Activated CD8-positive, alpha-beta T cell treated with anti-CD3 and anti-CD28 coated beads for 36 hours (primary cell): ENCODE measurements at regions not wholly inside any gene's neighbourhood (a gene's known extent, or its start where the extent isn't known, plus 50 kb on each side); places are given as distances from the start of the nearest gene placed in this dataset.

ENCODE experiments used
- ATAC-seq: fragments of 200-7000 bp; cut with Tn5 transposase; one replicate; pipeline ENCODE4 v1.10.0; 2021; ENCODE audit warnings: mild to moderate bottlenecking, moderate library complexity
- CTCF ChIA-PET: fragments of 350-600 bp; sonication (Branson Sonifier 250); formaldehyde crosslinking; loops from one replicate; lab custom pipeline; 2021; ENCODE audit warnings: antibody characterized with exemption; lab: Charles Lee
- POLR2A ChIA-PET: fragments of 350-600 bp; sonication (Branson Sonifier 250); formaldehyde crosslinking; loops from one replicate; lab custom pipeline; 2021; ENCODE audit warnings: antibody characterized with exemption; lab: Charles Lee
- DNase-seq: peaks from one replicate; pipeline ENCODE4 v3.0.0-alpha.2; 2020
- H3K27ac Mint-ChIP-seq: one replicate; pipeline ENCODE4 v1.8.0; 2021; ENCODE audit warnings: mild to moderate bottlenecking, mixed read lengths
- H3K27me3 Mint-ChIP-seq: one replicate; pipeline ENCODE4 v1.8.0; 2021; ENCODE audit warnings: mixed read lengths
- H3K36me3 Mint-ChIP-seq: one replicate; pipeline ENCODE4 v1.8.0; 2021; ENCODE audit warnings: low read depth, mixed read lengths
- H3K4me1 Mint-ChIP-seq: one replicate; pipeline ENCODE4 v1.8.0; 2021; ENCODE audit warnings: low read depth, mixed read lengths
- H3K4me3 Mint-ChIP-seq: one replicate; pipeline ENCODE4 v1.8.0; 2021; ENCODE audit warnings: mild to moderate bottlenecking, moderate library complexity, mixed read lengths
- H3K9me3 Mint-ChIP-seq: one replicate; pipeline ENCODE4 v1.8.0; 2021; ENCODE audit warnings: mixed read lengths
- CTCF ChIP-seq: fragments of 200-600 bp; IDR thresholded peaks from one replicate; pipeline ENCODE4 v1.8.0; 2022; ENCODE audit warnings: antibody characterized with exemption, mild to moderate bottlenecking
- intact Hi-C: fragments of 100-400 bp; cut with micrococcal nuclease; formaldehyde crosslinking; loops from one replicate; pipeline ENCODE4 v1.10.0; 2022

- Mint-ChIP-seq H3K27ac (no peak overlapping the region), H3K4me3 (no peak overlapping the region), H3K36me3 (peaks cover 5% of the 10 kb centered on the region), H3K9me3 (peaks cover 17% of the 10 kb centered on the region), H3K4me1 (peaks cover 6% of the 10 kb centered on the region), H3K27me3 (peaks cover 1% of the 10 kb centered on the region)
- no peak for DNase-seq
- ATAC-seq, result no peak
- CTCF ChIA-PET, result no interaction called here
- POLR2A ChIA-PET, result interaction anchor here (0.6 kb wide), 1 partner anchor 84 kb away, joined by 5 read pairs; no protein-coding TSS in a partner anchor
- intact Hi-C loops, result no loop called here
- TF ChIP-seq CTCF, result no peak
These were observed 149.3 kb upstream of the MTAP start for GRCh38 chr9:21653091-21653490.

- DNase-seq (no peak), ATAC-seq (no peak)
- POLR2A ChIA-PET, result no interaction called here
- Mint-ChIP-seq H3K27me3 (peaks cover 1% of the 10 kb centered on the region), H3K36me3 (peaks cover 5% of the 10 kb centered on the region), H3K4me1 (peaks cover 6% of the 10 kb centered on the region), H3K27ac (no peak overlapping the region), H3K9me3 (peaks cover 12% of the 10 kb centered on the region), H3K4me3 (no peak overlapping the region)
- CTCF ChIA-PET, result no interaction called here
- intact Hi-C loops, result no loop called here
- TF ChIP-seq CTCF, result no peak
These were observed 148.8 kb upstream of the MTAP start for GRCh38 chr9:21653589-21653988.

GRCh38 chr9:21656776-21657674 lies 145.4 kb upstream of the MTAP start:
- Mint-ChIP-seq H3K36me3 (no peaks in the 10 kb centered on the region), H3K9me3 (no peaks in the 10 kb centered on the region), H3K27me3 (peaks cover 1% of the 10 kb centered on the region), H3K4me1 (peaks cover 6% of the 10 kb centered on the region), H3K4me3 (no peak overlapping the region), H3K27ac (no peak overlapping the region)
- ATAC-seq, result no peak
- intact Hi-C loops, result no loop called here
- no peak for TF ChIP-seq CTCF
- no peak for DNase-seq
- CTCF ChIA-PET, result interaction anchor here (1.4 kb wide), 1 partner anchor 8 kb away, joined by 3 read pairs; no protein-coding TSS in a partner anchor
- POLR2A ChIA-PET, result no interaction called here

- DNase-seq (no peak), ATAC-seq (no peak)
- Mint-ChIP-seq H3K4me1 (peaks cover 6% of the 10 kb centered on the region), H3K4me3 (no peak overlapping the region), H3K36me3 (no peaks in the 10 kb centered on the region), H3K9me3 (no peaks in the 10 kb centered on the region), H3K27ac (no peak overlapping the region), H3K27me3 (peaks cover 1% of the 10 kb centered on the region)
- POLR2A ChIA-PET, result no interaction called here
- intact Hi-C loops, result no loop called here
- CTCF ChIA-PET, result no interaction called here
- no peak for TF ChIP-seq CTCF
These were observed 144.3 kb upstream of the MTAP start for GRCh38 chr9:21657966-21658667.

GRCh38 chr9:21660976-21661375 lies 141.5 kb upstream of the MTAP start:
- Mint-ChIP-seq H3K9me3 (no peaks in the 10 kb centered on the region), H3K4me1 (peaks cover 6% of the 10 kb centered on the region), H3K27ac (no peak overlapping the region), H3K27me3 (no peaks in the 10 kb centered on the region), H3K4me3 (no peak overlapping the region), H3K36me3 (no peaks in the 10 kb centered on the region)
- no peak for ATAC-seq
- no peak for TF ChIP-seq CTCF
- intact Hi-C loops, result no loop called here
- POLR2A ChIA-PET, result no interaction called here
- DNase-seq, result no peak
- CTCF ChIA-PET, result no interaction called here
